Thyroid gland (tissue), 4 donors: ENCODE measurements at regions not wholly inside any gene's neighbourhood (a gene's known extent, or its start where the extent isn't known, plus 50 kb on each side); places are given as distances from the start of the nearest gene placed in this dataset.

Experiments
- CTCF ChIP-seq, 6 experiments: fragments of 200-600 bp in 3 of 6; fragments of 450-650 bp in 3 of 6; sonication (generic) in 3 of 6; IDR thresholded peaks; one replicate each; pipeline ENCODE4 v1.5.1; 2016 to 2019; ENCODE audit warnings: antibody characterized with exemption in 6 of 6, mild to moderate bottlenecking in 2 of 6, inconsistent platforms in 1 of 6, moderate library complexity in 1 of 6
- POLR2A ChIP-seq, 2 donors: fragments of 450-650 bp; IDR thresholded peaks; one replicate each; pipeline ENCODE4 v1.6.1; 2017; ENCODE audit warnings: antibody characterized with exemption in 2 of 2, mild to moderate bottlenecking in 2 of 2, moderate library complexity in 1 of 2

DNA sequence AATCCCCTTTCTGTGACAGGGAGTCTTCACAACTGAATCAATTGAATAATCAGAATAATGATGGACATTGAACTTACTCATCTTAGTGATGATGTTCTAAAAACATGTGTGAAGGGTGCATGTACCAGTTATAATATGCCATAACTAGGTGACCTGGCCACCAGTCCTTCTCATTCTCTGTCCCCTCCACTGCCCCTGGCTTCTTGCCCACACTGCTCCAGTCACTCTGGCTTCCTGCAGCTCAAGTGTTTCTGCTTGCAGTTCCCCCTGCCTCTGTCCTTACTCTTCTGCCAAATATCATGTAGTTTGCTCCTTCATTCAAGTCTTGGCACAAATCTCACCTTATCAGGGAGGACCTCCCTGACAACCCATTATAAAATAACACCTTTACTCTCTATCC, 168.1 kb upstream of the SLC7A11 start:
- TF ChIP-seq CTCF (IDR thresholded peaks at IDR 0.05) = no peak
- TF ChIP-seq POLR2A (IDR thresholded peaks at IDR 0.05) = no peak
